IMR-90 (cell line): ENCODE measurements at regions not wholly inside any gene's neighbourhood (a gene's known extent, or its start where the extent isn't known, plus 50 kb on each side); places are given as distances from the start of the nearest gene placed in this dataset.

Experiments
- ATAC-seq: fragments of 200-7000 bp; cut with Tn5 transposase; 2 replicates; pipeline ENCODE4 v1.9.1; 2020; ENCODE audit warnings: low read depth, mild to moderate bottlenecking, moderate library complexity
- BruUV-seq: library from RNA; stranded (reverse); fragments of 400-500 nt; replicated peaks from 2 replicates; lab custom pipeline; 2021; lab: Mats Ljungman, UMichigan
- CTCF ChIA-PET: fragments of 300-600 bp; formaldehyde crosslinking; extraction: SDS; loops from one replicate; lab custom pipeline; 2021; ENCODE audit warnings: antibody characterized with exemption; lab: Yijun Ruan, JAX
- POLR2A ChIA-PET: fragments of 300-600 bp; sonication (Branson Sonifier 250); formaldehyde crosslinking; loops from one replicate; lab custom pipeline; 2022; ENCODE audit warnings: antibody characterized with exemption; ENCODE audit not compliant: unreplicated experiment; lab: Charles Lee
- DNase-seq: peaks from one replicate; pipeline ENCODE4 v3.0.0; 2013
- H2AFZ ChIP-seq: replicated peaks from 2 replicates; pipeline ENCODE3; 2013; ENCODE audit warnings: low read length, mild to moderate bottlenecking; ENCODE audit not compliant: poor library complexity
- H2AK5ac ChIP-seq: 2 replicates; pipeline ENCODE4 v1.6.1; 2013; ENCODE audit warnings: low read depth, low read length, inconsistent platforms
- H2AK9ac ChIP-seq: replicated peaks from 2 replicates; pipeline ENCODE3; 2013; ENCODE audit warnings: mild to moderate bottlenecking, low read depth, low read length, moderate library complexity; ENCODE audit not compliant: poor library complexity
- H2BK120ac ChIP-seq: 2 replicates; pipeline ENCODE4 v1.6.1; 2013; ENCODE audit warnings: low read depth, low read length, inconsistent platforms
- H2BK15ac ChIP-seq: 3 replicates; pipeline ENCODE4 v1.6.1; 2013; ENCODE audit warnings: low read depth, low read length, inconsistent platforms
- H2BK20ac ChIP-seq: 2 replicates; pipeline ENCODE4 v1.6.1; 2013; ENCODE audit warnings: low read depth, mild to moderate bottlenecking, inconsistent platforms, low read length, moderate library complexity
- H2BK5ac ChIP-seq: 2 replicates; pipeline ENCODE4 v1.6.1; 2013; ENCODE audit warnings: mild to moderate bottlenecking, low read depth, low read length, inconsistent platforms; ENCODE audit not compliant: poor library complexity, severe bottlenecking
- H3K14ac ChIP-seq: replicated peaks from 2 replicates; pipeline ENCODE4 v1.6.1; 2013; ENCODE audit warnings: low read depth, low read length, inconsistent platforms
- H3K18ac ChIP-seq: 2 replicates; pipeline ENCODE4 v1.6.1; 2013; ENCODE audit warnings: low read depth, low read length, control low read depth
- H3K23ac ChIP-seq: 2 replicates; pipeline ENCODE4 v1.6.1; 2013; ENCODE audit warnings: low read depth, low read length, inconsistent platforms
- H3K27ac ChIP-seq: 2 replicates; pipeline ENCODE4 v1.5.1; 2013; ENCODE audit warnings: mild to moderate bottlenecking, control low read depth, low read length; ENCODE audit not compliant: insufficient read depth
- H3K27me3 ChIP-seq: 2 replicates; pipeline ENCODE4 v1.6.1; 2013; ENCODE audit warnings: low read length; ENCODE audit not compliant: control insufficient read depth, insufficient read depth
- H3K36me3 ChIP-seq: 2 replicates; pipeline ENCODE4 v1.6.1; 2013; ENCODE audit warnings: low read length, mixed read lengths; ENCODE audit not compliant: control insufficient read depth, insufficient read depth
- H3K4ac ChIP-seq: 2 replicates; pipeline ENCODE4 v1.6.1; 2013; ENCODE audit warnings: low read depth, low read length, inconsistent platforms
- H3K4me1 ChIP-seq: 2 replicates; pipeline ENCODE4 v1.6.1; 2013; ENCODE audit warnings: low read length, mixed read lengths; ENCODE audit not compliant: control insufficient read depth, insufficient read depth
- H3K4me2 ChIP-seq: 2 replicates; pipeline ENCODE4 v1.6.1; 2013; ENCODE audit warnings: low read depth, mild to moderate bottlenecking, control low read depth, low read length, moderate library complexity
- H3K4me3 ChIP-seq: 2 replicates; pipeline ENCODE4 v1.5.1; 2013; ENCODE audit warnings: low read depth, mild to moderate bottlenecking, control low read depth, low read length, moderate library complexity; ENCODE audit not compliant: insufficient read depth
- H3K56ac ChIP-seq: 2 replicates; pipeline ENCODE4 v1.6.1; 2013; ENCODE audit warnings: low read length, inconsistent platforms; ENCODE audit not compliant: insufficient read depth; ENCODE audit errors: extremely low read depth
- H3K79me1 ChIP-seq, 2 experiments: 2 replicates each; pipeline ENCODE4 v1.6.1; 2013; ENCODE audit warnings: low read length in 2 of 2, inconsistent platforms in 1 of 2, low read depth in 1 of 2
- H3K9ac ChIP-seq: 2 replicates; pipeline ENCODE4 v1.6.1; 2013; ENCODE audit warnings: low read depth, low read length, control low read depth
- H3K9me1 ChIP-seq: 2 replicates; pipeline ENCODE4 v1.6.1; 2013; ENCODE audit warnings: low read length, inconsistent platforms; ENCODE audit not compliant: insufficient read depth
- H3K9me3 ChIP-seq: 2 replicates; pipeline ENCODE4 v1.6.1; 2013; ENCODE audit warnings: low read length; ENCODE audit not compliant: control insufficient read depth, insufficient read depth
- H4K20me1 ChIP-seq: 2 replicates; pipeline ENCODE4 v1.6.1; 2013; ENCODE audit warnings: low read length, inconsistent platforms; ENCODE audit not compliant: insufficient read depth
- H4K5ac ChIP-seq: 2 replicates; pipeline ENCODE4 v1.6.1; 2013; ENCODE audit warnings: mild to moderate bottlenecking, low read depth, low read length, control low read depth
- H4K8ac ChIP-seq, 2 experiments: 2 replicates each; pipeline ENCODE4 v1.6.1; 2013; ENCODE audit warnings: low read depth in 2 of 2, low read length in 2 of 2, control low read depth in 1 of 2, inconsistent platforms in 1 of 2
- H4K91ac ChIP-seq: 2 replicates; pipeline ENCODE4 v1.6.1; 2013; ENCODE audit warnings: low read depth, low read length, inconsistent platforms; ENCODE audit not compliant: insufficient read depth
- CEBPB ChIP-seq: IDR thresholded peaks from 2 replicates; pipeline ENCODE4 v1.6.1; 2012; ENCODE audit warnings: low read depth, low read length, improper control_type of control experiment
- MAZ ChIP-seq: IDR thresholded peaks from 2 replicates; pipeline ENCODE4 v1.6.1; 2012; ENCODE audit warnings: low read depth, mild to moderate bottlenecking, low read length, improper control_type of control experiment, moderate library complexity, borderline replicate concordance
- POLR2A ChIP-seq: IDR thresholded peaks from 2 replicates; pipeline ENCODE4 v1.6.1; 2012; ENCODE audit warnings: mild to moderate bottlenecking, low read depth, low read length
- RFX5 ChIP-seq: IDR thresholded peaks from 2 replicates; pipeline ENCODE4 v1.8.0; 2012; ENCODE audit warnings: low read depth, mild to moderate bottlenecking, low read length, moderate library complexity
- WGBS, 2 experiments: methylation state at CpG; one replicate each; pipeline versions ENCODE4 v1.1.5 to v1.1.7; 2013; ENCODE audit warnings: missing lambda C conversion rate in 2 of 2; ENCODE audit not compliant: insufficient read length in 1 of 2; ENCODE audit errors: extremely low coverage in 2 of 2; 5-methylcytosine and 5-hydroxymethylcytosine counted together
- dilution Hi-C: fragments of 300-500 bp; cut with HindIII; formaldehyde crosslinking; loops from one replicate; pipeline ENCODE4 v1.14.3; 2018; ENCODE audit warnings: low sequenced_read_pairs; ENCODE audit not compliant: unreplicated experiment
- in situ Hi-C: fragments of 300-500 bp; cut with MboI; formaldehyde crosslinking; loops from 3 replicates; pipeline ENCODE4 v1.14.3; 2019; ENCODE audit warnings: low sequenced_read_pairs, inconsistent platforms, mixed read lengths
- intact Hi-C: fragments of 100-400 bp; cut with micrococcal nuclease; formaldehyde crosslinking; loops from 2 replicates; pipeline ENCODE4 v1.10.0; 2022

DNA sequence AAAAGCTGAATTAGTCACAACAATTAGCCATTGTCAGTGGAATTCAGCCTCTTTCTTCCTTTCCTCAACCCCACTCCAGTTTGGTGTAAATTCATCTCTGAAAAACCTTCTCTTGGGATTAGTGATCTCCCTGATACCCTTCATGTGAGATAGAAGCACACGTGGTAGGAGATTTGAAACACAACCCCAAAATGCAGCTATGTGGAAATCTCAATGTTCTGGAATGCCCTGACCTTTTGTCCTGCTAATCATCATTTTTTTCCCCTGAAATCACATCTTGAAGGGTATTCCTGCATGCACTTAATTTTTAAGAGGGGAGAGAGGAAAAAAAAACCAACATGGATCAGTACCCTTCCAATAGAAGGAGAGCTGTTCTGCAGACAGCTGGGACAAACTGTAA, 612.6 kb downstream of the EBF1 start:
- POLR2A ChIA-PET, result no interaction called here
- TF ChIP-seq RFX5 (no peak), POLR2A (no peak), MAZ (no peak), CEBPB (no peak)
- Histone ChIP-seq H3K9me1 (no peaks in the 10 kb centered on the region), H2AK5ac (no peak overlapping the region), H3K4me2 (no peak overlapping the region), H3K23ac (no peak overlapping the region), H3K4me3 (no peak overlapping the region), H3K27ac (no peak overlapping the region), H4K8ac (no peak overlapping the region), H3K4ac (no peak overlapping the region), H2AK9ac (no peak overlapping the region), H3K18ac (no peak overlapping the region), H2BK15ac (no peak overlapping the region), H3K27me3 (no peaks in the 10 kb centered on the region), H3K9me3 (no peaks in the 10 kb centered on the region), H2AFZ (no peak overlapping the region), H4K91ac (no peak overlapping the region), H3K14ac (no peak overlapping the region), H3K9ac (no peak overlapping the region), H3K4me1 (no peaks in the 10 kb centered on the region), H4K5ac (no peak overlapping the region), H2BK20ac (no peak overlapping the region), H2BK120ac (no peak overlapping the region), H3K36me3 (no peaks in the 10 kb centered on the region), H3K79me1 (no peaks in the 10 kb centered on the region), H3K56ac (no peak overlapping the region), H4K20me1 (no peaks in the 10 kb centered on the region), H2BK5ac (no peak overlapping the region)
- no peak for DNase-seq
- BruUV-seq, result no TSS peak
- intact Hi-C loops, result no loop called here
- ATAC-seq, result no peak
- in situ Hi-C loops, result no loop called here
- no CpG with 5 or more reads among the region's 1 CpG for WGBS, 2 experiments
- dilution Hi-C loops, result no loop called here
- CTCF ChIA-PET, result no interaction called here
